ENCODE measurements at regions not wholly inside any gene's neighbourhood (a gene's known extent, or its start where the extent isn't known, plus 50 kb on each side); places are given as distances from the start of the nearest gene placed in this dataset.

DNA sequence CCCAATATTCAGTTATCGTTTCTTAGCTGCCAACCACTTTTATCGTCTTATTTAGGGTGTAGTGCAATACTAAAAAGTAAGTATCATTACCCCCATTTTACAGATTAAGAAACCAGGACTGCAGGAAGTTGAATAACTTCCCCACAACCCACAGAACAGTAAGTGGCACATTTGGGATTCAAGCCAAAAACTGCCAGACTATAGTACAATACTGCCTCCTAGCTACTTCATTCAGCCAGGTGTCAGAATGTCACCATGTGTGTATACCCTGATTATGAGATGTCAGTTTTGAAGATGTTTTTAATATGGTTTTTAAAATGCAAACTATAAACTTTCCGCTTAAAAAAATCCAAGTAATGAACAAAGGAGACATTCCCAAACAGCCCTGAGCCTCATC lies 74.2 kb upstream of the PROK2 start:
- 60 to 78% methylated on average over 3 of the region's 3 CpGs for WGBS, 2 donors
- H3K9me3 ChIP-seq: peaks cover 0 to 12% (median 6%) of the 10 kb centered on the region in 4 donors
- no peaks in the 10 kb centered on the region for H3K4me1 ChIP-seq
- H3K27me3 ChIP-seq: no peaks in the 10 kb centered on the region
- DNase-seq (peak in 1 of 2 donors; percentile 41), ATAC-seq (ENCODE audit: low FRiP score in 2 of 2) (peak; percentile 75)
- H3K4me3 ChIP-seq: no peak overlapping the region
- H3K36me3 ChIP-seq: no peaks in the 10 kb centered on the region
- TF ChIP-seq EP300 (IDR thresholded peaks at IDR 0.05) (no peak), POLR2AphosphoS5 (IDR thresholded peaks at IDR 0.05) (no peak)
- TF ChIP-seq, protein P1, sequence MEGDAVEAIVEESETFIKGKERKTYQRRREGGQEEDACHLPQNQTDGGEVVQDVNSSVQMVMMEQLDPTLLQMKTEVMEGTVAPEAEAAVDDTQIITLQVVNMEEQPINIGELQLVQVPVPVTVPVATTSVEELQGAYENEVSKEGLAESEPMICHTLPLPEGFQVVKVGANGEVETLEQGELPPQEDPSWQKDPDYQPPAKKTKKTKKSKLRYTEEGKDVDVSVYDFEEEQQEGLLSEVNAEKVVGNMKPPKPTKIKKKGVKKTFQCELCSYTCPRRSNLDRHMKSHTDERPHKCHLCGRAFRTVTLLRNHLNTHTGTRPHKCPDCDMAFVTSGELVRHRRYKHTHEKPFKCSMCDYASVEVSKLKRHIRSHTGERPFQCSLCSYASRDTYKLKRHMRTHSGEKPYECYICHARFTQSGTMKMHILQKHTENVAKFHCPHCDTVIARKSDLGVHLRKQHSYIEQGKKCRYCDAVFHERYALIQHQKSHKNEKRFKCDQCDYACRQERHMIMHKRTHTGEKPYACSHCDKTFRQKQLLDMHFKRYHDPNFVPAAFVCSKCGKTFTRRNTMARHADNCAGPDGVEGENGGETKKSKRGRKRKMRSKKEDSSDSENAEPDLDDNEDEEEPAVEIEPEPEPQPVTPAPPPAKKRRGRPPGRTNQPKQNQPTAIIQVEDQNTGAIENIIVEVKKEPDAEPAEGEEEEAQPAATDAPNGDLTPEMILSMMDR (IDR thresholded peaks at IDR 0.05): peak in 5 of 6 experiments; percentile 15 to 55 (median 29)
- H3K27ac ChIP-seq: peak overlapping the region in 1 of 4 donors; percentile 58

DNA sequence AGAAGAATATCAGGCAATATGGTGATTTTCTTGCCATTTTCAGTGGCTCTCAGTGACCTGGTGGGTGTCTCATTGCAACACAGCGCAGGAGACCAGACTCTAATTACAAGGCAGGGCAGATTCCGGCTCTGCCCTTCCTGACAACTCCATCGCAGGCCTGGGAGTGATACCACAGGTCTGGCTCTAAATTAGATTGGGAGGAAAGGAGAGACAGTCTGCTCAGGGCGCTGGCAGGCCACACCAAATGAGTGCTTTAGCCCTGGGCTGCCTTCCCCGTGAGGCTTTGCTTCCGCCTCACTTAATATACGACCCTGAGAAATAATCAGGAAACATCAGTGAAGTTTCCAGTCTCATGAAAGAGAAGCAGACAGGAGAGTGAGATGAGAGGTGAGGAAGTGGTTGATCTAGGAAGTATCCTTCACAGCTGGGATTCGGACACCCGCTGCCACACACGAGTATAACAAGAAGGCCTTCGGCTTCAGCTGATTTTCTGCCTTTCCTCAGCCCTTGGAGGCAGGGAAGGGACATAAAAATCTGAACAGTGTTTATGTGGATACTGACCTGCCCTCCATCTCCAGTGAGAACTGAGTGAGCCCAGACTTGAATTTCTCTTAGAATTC lies 73.7 kb upstream of the PROK2 start:
- Histone ChIP-seq H3K4me1 (no peaks in the 10 kb centered on the region), H3K4me3 (no peak overlapping the region), H3K27me3 (no peaks in the 10 kb centered on the region), H3K9me3 (peaks cover 0 to 12% (median 6%) of the 10 kb centered on the region in 4 donors), H3K27ac (peak overlapping the region in 1 of 4 donors; percentile 58), H3K36me3 (no peaks in the 10 kb centered on the region)
- TF ChIP-seq POLR2A (IDR thresholded peaks at IDR 0.05) (no peak), EP300 (IDR thresholded peaks at IDR 0.05) (no peak), POLR2AphosphoS5 (IDR thresholded peaks at IDR 0.05) (no peak)
- TF ChIP-seq, protein P1 (IDR thresholded peaks at IDR 0.05): no peak
- WGBS, 2 donors: 60 to 65% methylated on average over 11 of the region's 11 CpGs
- no peak for DNase-seq
- ATAC-seq (ENCODE audit: low FRiP score in 2 of 2): no peak

DNA sequence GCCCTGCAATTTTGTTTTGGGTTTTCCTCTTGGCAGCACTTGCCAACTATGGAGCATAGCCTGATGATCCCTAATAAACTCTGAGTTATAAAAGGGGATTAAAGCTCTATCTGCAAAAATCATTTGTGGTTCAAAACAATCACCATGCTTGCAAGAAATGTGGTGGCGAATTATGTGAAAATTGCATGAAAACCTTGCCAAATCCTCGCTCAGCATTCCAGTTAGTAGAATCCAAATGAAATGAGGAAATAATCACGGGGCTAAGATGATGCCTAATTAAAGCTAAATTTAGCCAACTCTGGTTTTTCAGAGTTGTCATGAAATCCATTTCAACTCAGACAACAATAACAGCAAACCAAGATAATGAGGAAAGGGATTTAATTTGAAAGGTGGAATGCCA lies 73.0 kb upstream of the PROK2 start:
- no peaks in the 10 kb centered on the region for H3K36me3 ChIP-seq
- peaks cover 0 to 12% (median 6%) of the 10 kb centered on the region in 4 donors for H3K9me3 ChIP-seq
- TF ChIP-seq POLR2A (IDR thresholded peaks at IDR 0.05): no peak
- no peak for TF ChIP-seq POLR2AphosphoS5 (IDR thresholded peaks at IDR 0.05)
- TF ChIP-seq EP300 (IDR thresholded peaks at IDR 0.05): no peak
- TF ChIP-seq, protein P1 (IDR thresholded peaks at IDR 0.05): no peak
- no peak for ATAC-seq (ENCODE audit: low FRiP score in 2 of 2)
- no peak overlapping the region for H3K27ac ChIP-seq
- WGBS, 2 donors: 63 to 71% methylated on average over 3 of the region's 3 CpGs
- H3K27me3 ChIP-seq: no peaks in the 10 kb centered on the region
- no peak overlapping the region for H3K4me3 ChIP-seq
- H3K4me1 ChIP-seq: no peaks in the 10 kb centered on the region
- DNase-seq: no peak

DNA sequence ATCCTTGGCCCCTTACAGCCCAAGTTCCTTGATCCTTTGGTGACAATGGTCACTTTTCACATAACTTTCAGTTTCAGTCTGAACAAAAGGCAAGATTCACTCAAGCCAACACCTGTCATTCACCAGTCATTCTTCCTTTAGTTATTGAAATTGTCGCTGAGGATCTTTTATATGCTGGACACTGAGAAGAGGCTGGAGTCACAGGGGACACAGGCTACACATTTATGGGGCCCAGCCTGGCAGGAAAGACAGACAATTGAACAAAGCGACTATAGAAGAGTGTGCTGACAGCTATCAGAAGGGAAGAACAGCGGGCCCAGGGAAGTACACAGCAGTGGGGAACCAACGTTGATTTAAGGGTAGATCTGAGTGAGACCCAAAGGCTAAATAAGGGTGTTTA lies 69.8 kb upstream of the PROK2 start:
- TF ChIP-seq, protein P1 (IDR thresholded peaks at IDR 0.05): no peak
- TF ChIP-seq POLR2AphosphoS5 (IDR thresholded peaks at IDR 0.05) (no peak), EP300 (IDR thresholded peaks at IDR 0.05) (no peak), POLR2A (IDR thresholded peaks at IDR 0.05) (no peak)
- ATAC-seq (ENCODE audit: low FRiP score in 2 of 2): no peak
- WGBS, 2 donors: 88 to 90% methylated on average over 4 of the region's 4 CpGs

DNA sequence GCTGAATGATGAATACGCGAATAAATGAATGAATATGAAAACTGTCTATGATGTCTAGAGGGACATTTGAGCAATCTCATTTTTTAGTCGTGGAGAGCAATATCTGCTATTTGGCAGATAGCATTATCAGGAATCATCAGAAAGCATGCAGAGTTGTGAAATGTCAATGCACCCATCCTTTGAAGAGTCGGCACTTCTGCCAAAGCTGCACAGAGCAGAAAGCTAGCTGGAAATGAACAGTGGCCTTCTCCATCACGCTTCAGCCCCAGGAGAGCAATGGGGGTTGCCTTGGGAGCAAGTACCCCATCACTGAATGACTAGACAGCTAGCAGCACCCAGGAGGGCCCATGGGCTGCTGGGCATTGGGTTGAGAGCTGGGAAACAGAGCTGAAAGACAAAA lies 69.1 kb upstream of the PROK2 start:
- Histone ChIP-seq H3K36me3 (no peaks in the 10 kb centered on the region), H3K27ac (no peak overlapping the region), H3K4me3 (no peak overlapping the region), H3K4me1 (no peaks in the 10 kb centered on the region), H3K9me3 (no peaks in the 10 kb centered on the region), H3K27me3 (no peaks in the 10 kb centered on the region)
- DNase-seq (no peak), ATAC-seq (ENCODE audit: low FRiP score in 2 of 2) (no peak)
- TF ChIP-seq POLR2AphosphoS5 (IDR thresholded peaks at IDR 0.05) (no peak), POLR2A (IDR thresholded peaks at IDR 0.05) (no peak), EP300 (IDR thresholded peaks at IDR 0.05) (no peak)
- TF ChIP-seq, protein P1 (IDR thresholded peaks at IDR 0.05): no peak
- 67 to 68% methylated on average over 5 of the region's 5 CpGs for WGBS, 2 donors

More for the DNA sequence above, 69.8 kb upstream of the PROK2 start:
- Histone ChIP-seq H3K36me3 (no peaks in the 10 kb centered on the region), H3K27ac (no peak overlapping the region), H3K4me3 (no peak overlapping the region), H3K4me1 (no peaks in the 10 kb centered on the region), H3K27me3 (no peaks in the 10 kb centered on the region), H3K9me3 (no peaks in the 10 kb centered on the region)
- DNase-seq: no peak
